Endothelial cell of umbilical vein (primary cell): ENCODE measurements at regions not wholly inside any gene's neighbourhood (a gene's known extent, or its start where the extent isn't known, plus 50 kb on each side); places are given as distances from the start of the nearest gene placed in this dataset.

Source experiments
- BruUV-seq: library from RNA; stranded (reverse); fragments of 400-500 nt; replicated peaks from 2 replicates; lab custom pipeline; 2021; lab: Mats Ljungman, UMichigan
- CTCF ChIA-PET: fragments of 300-600, 350-600 bp; sonication (Branson Sonifier 250); formaldehyde crosslinking; loops from one replicate; lab custom pipeline; 2021; ENCODE audit warnings: antibody characterized with exemption, inconsistent platforms; lab: Charles Lee
- POLR2A ChIA-PET: fragments of 300-600, 350-600 bp; sonication (Branson Sonifier 250); formaldehyde crosslinking; loops from one replicate; lab custom pipeline; 2021; ENCODE audit warnings: antibody characterized with exemption, inconsistent platforms; lab: Charles Lee
- DNase-seq: peaks from one replicate; pipeline ENCODE4 v3.0.0-alpha.2; 2011; ENCODE audit warnings: low read depth, low spot score
- FAIRE-seq: peaks from 2 replicates; lab custom pipeline; 2011; peaks lifted over from hg19 to GRCh38; lab: Jason Lieb, UNC
- H2AFZ ChIP-seq: 2 replicates; pipeline ENCODE4 v1.6.0; 2012; ENCODE audit warnings: low read depth, low read length, control low read depth, inconsistent platforms
- H3K27ac ChIP-seq: 2 replicates; pipeline ENCODE4 v1.5.1; 2011; ENCODE audit warnings: low read depth, mild to moderate bottlenecking, control low read depth, low read length, moderate library complexity; ENCODE audit not compliant: insufficient read depth
- H3K27me3 ChIP-seq, 2 experiments: 2 replicates each; pipeline versions ENCODE4 v1.6.0 to v1.6.1; 2011; ENCODE audit warnings: low read length in 2 of 2, mixed read lengths in 1 of 2; ENCODE audit not compliant: control insufficient read depth in 2 of 2, insufficient read depth in 2 of 2
- H3K36me3 ChIP-seq, 2 experiments: 2 replicates in 1 of 2; 3 replicates in 1 of 2; pipeline ENCODE4 v1.5.1; 2011; ENCODE audit warnings: low read length in 2 of 2, mild to moderate bottlenecking in 1 of 2, moderate library complexity in 1 of 2; ENCODE audit not compliant: control insufficient read depth in 2 of 2, insufficient read depth in 2 of 2; ENCODE audit errors: extremely low read depth in 1 of 2
- H3K4me1 ChIP-seq: 3 replicates; pipeline ENCODE4 v1.5.1; 2011; ENCODE audit warnings: mild to moderate bottlenecking, low read length; ENCODE audit not compliant: control insufficient read depth, insufficient read depth; ENCODE audit errors: extremely low read depth
- H3K4me2 ChIP-seq: 2 replicates; pipeline ENCODE4 v1.6.1; 2011; ENCODE audit warnings: low read length, control low read depth, mixed read lengths; ENCODE audit not compliant: insufficient read depth
- H3K4me3 ChIP-seq, 3 experiments: fragments of 200-600 bp in 1 of 3; sonication (generic), shearing (Covaris generic) in 1 of 3; replicated peaks in 1 of 3; 2 replicates each; pipeline ENCODE4 v1.5.1; 2011 to 2016; ENCODE audit warnings: control low read depth in 3 of 3, low read length in 3 of 3, mild to moderate bottlenecking in 2 of 3, inconsistent platforms in 1 of 3, low read depth in 1 of 3, moderate library complexity in 1 of 3; ENCODE audit not compliant: insufficient read depth in 1 of 3
- H3K79me2 ChIP-seq: 2 replicates; pipeline ENCODE4 v1.6.0; 2012; ENCODE audit warnings: low read length, inconsistent platforms; ENCODE audit not compliant: control insufficient read depth, insufficient read depth
- H3K9ac ChIP-seq: replicated peaks from 2 replicates; pipeline ENCODE3; 2011; ENCODE audit warnings: low read length, control low read depth; ENCODE audit not compliant: insufficient read depth; ENCODE audit errors: extremely low read depth
- H3K9me1 ChIP-seq: replicated peaks from 3 replicates; pipeline ENCODE4 v1.6.0; 2011; ENCODE audit warnings: mild to moderate bottlenecking, low read length; ENCODE audit not compliant: control insufficient read depth, insufficient read depth; ENCODE audit errors: extremely low read depth
- H3K9me3 ChIP-seq: replicated peaks from 2 replicates; pipeline ENCODE4 v1.5.1; 2012; ENCODE audit warnings: low read length, inconsistent platforms; ENCODE audit not compliant: control insufficient read depth, insufficient read depth
- H4K20me1 ChIP-seq: replicated peaks from 2 replicates; pipeline ENCODE3; 2011; ENCODE audit warnings: mild to moderate bottlenecking, low read length; ENCODE audit not compliant: control insufficient read depth, insufficient read depth; ENCODE audit errors: extremely low read depth
- CTCF ChIP-seq, 2 donors: IDR thresholded peaks; 1 replicate in 1 of 2; 2 replicates in 1 of 2; pipeline ENCODE4 v1.5.1; 2011; ENCODE audit warnings: low read length in 2 of 2, mild to moderate bottlenecking in 2 of 2, moderate library complexity in 2 of 2, control low read depth in 1 of 2, inconsistent platforms in 1 of 2, low read depth in 1 of 2; ENCODE audit not compliant: insufficient read depth in 1 of 2; ENCODE audit errors: extremely low read depth in 1 of 2
- EZH2 ChIP-seq: IDR thresholded peaks from 2 replicates; pipeline ENCODE4 v1.6.1; 2012; ENCODE audit warnings: borderline replicate concordance, low read depth, mild to moderate bottlenecking, moderate library complexity, low read length, inconsistent platforms; ENCODE audit not compliant: severe bottlenecking
- FOS ChIP-seq: IDR thresholded peaks from 2 replicates; pipeline ENCODE4 v1.6.1; 2011; ENCODE audit warnings: mild to moderate bottlenecking, low read length, moderate library complexity, borderline replicate concordance; ENCODE audit not compliant: insufficient read depth
- GATA2 ChIP-seq: IDR thresholded peaks from 2 replicates; pipeline ENCODE4 v1.7.0; 2011; ENCODE audit warnings: low read depth, mild to moderate bottlenecking, moderate library complexity, mixed read lengths, low read length; ENCODE audit not compliant: insufficient read length, insufficient read depth
- JUN ChIP-seq: IDR thresholded peaks from 2 replicates; pipeline ENCODE4 v1.6.1; 2011; ENCODE audit warnings: borderline replicate concordance, low read depth; ENCODE audit not compliant: insufficient read length, insufficient read depth
- MAX ChIP-seq: IDR thresholded peaks from 2 replicates; pipeline ENCODE4 v1.6.1; 2011; ENCODE audit not compliant: insufficient read depth, insufficient read length
- MYC ChIP-seq: IDR thresholded peaks from one replicate; pipeline ENCODE4 v1.6.1; 2011; ENCODE audit warnings: mild to moderate bottlenecking, low read depth, low read length
- POLR2A ChIP-seq: IDR thresholded peaks from 2 replicates; pipeline ENCODE4 v1.6.1; 2012; ENCODE audit warnings: low read depth, mild to moderate bottlenecking, control low read depth, low read length
- POLR2AphosphoS5 ChIP-seq: IDR thresholded peaks from 2 replicates; pipeline ENCODE4 v1.6.1; 2012; ENCODE audit warnings: low read depth, mild to moderate bottlenecking, control low read depth, low read length, moderate library complexity; ENCODE audit not compliant: insufficient read depth
- dilution Hi-C: fragments of 300-500 bp; cut with MboI; formaldehyde crosslinking; loops from one replicate; pipeline ENCODE4 v1.15.0; 2019; ENCODE audit warnings: low sequenced_read_pairs; ENCODE audit not compliant: extremely low pct_ligation_motif_present
- intact Hi-C: fragments of 100-400 bp; cut with micrococcal nuclease; formaldehyde crosslinking; loops from one replicate; pipeline ENCODE4 v1.10.0; 2022

- H3K4me1 ChIP-seq: no peaks in the 10 kb centered on the region
- H3K79me2 ChIP-seq: no peaks in the 10 kb centered on the region
- BruUV-seq: no TSS peak
- H4K20me1 ChIP-seq: no peaks in the 10 kb centered on the region
- ChIA-PET CTCF (interaction anchor here (0.8 to 1.2 kb wide), 2 partner anchors 20 to 260 kb away, joined by 3 read pairs; no protein-coding TSS in a partner anchor), POLR2A (no interaction called here)
- no peak overlapping the region for H3K4me3 ChIP-seq
- no peak overlapping the region for H3K9ac ChIP-seq
- no peak overlapping the region for H3K27ac ChIP-seq
- no peak for FAIRE-seq
- intact Hi-C loops: no loop called here
- H3K4me2 ChIP-seq: no peak overlapping the region
- TF ChIP-seq FOS: no peak
- no peak for TF ChIP-seq EZH2
- no peak for TF ChIP-seq GATA2
- no peak for TF ChIP-seq CTCF (IDR thresholded peaks at IDR 0.05; ENCODE audit: extremely low read depth in 1 of 2, insufficient read depth in 1 of 2, low read depth in 1 of 2, low read length in 2 of 2)
- no peak for TF ChIP-seq MAX
- no peak for TF ChIP-seq POLR2A
- TF ChIP-seq POLR2AphosphoS5: no peak
- no peak for TF ChIP-seq MYC
- TF ChIP-seq JUN: no peak
- no peaks in the 10 kb centered on the region for H3K36me3 ChIP-seq
- no peak overlapping the region for H2AFZ ChIP-seq
- H3K9me3 ChIP-seq: no peaks in the 10 kb centered on the region
- no peaks in the 10 kb centered on the region for H3K9me1 ChIP-seq
- no peak for DNase-seq
- H3K27me3 ChIP-seq: no peaks in the 10 kb centered on the region
- dilution Hi-C loops: no loop called here
These were observed 113.2 kb upstream of the OTOS start for GRCh38 chr2:240253583-240254145.
